B cell (primary cell): ENCODE measurements at regions not wholly inside any gene's neighbourhood (a gene's known extent, or its start where the extent isn't known, plus 50 kb on each side); places are given as distances from the start of the nearest gene placed in this dataset.

Experiments used
- EZH2 ChIP-seq: IDR thresholded peaks from 2 replicates; pipeline ENCODE4 v1.6.1; 2012; ENCODE audit warnings: borderline replicate concordance, low read depth, mild to moderate bottlenecking, moderate library complexity, low read length; ENCODE audit not compliant: insufficient read depth, poor library complexity, severe bottlenecking
- TF ChIP-seq, protein P1 (sequence below): fragments of 200-600 bp; IDR thresholded peaks from one replicate; pipeline ENCODE4 v1.8.0; 2022; ENCODE audit warnings: antibody characterized with exemption, mild to moderate bottlenecking

DNA sequence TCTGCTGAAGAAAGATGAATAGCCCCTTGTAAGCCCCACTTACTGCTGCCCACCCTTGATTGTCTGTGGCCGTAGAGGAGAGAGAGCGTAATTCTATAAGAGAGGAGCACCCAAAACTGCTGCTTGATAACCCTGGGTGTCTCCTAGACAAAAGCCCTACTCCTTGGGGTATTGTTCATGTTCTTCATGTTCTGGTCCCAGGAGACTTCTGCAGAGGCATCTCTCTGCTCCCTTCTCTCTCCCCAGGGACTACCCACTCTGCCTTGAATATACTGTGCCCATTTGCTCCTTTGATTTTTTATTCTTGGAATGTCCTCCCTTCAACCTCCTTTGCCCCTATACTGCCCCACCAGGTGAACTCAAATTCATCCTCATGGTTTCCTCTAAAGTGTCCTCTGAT is 417.8 kb upstream of the CADM1 start:
- TF ChIP-seq, protein P1, sequence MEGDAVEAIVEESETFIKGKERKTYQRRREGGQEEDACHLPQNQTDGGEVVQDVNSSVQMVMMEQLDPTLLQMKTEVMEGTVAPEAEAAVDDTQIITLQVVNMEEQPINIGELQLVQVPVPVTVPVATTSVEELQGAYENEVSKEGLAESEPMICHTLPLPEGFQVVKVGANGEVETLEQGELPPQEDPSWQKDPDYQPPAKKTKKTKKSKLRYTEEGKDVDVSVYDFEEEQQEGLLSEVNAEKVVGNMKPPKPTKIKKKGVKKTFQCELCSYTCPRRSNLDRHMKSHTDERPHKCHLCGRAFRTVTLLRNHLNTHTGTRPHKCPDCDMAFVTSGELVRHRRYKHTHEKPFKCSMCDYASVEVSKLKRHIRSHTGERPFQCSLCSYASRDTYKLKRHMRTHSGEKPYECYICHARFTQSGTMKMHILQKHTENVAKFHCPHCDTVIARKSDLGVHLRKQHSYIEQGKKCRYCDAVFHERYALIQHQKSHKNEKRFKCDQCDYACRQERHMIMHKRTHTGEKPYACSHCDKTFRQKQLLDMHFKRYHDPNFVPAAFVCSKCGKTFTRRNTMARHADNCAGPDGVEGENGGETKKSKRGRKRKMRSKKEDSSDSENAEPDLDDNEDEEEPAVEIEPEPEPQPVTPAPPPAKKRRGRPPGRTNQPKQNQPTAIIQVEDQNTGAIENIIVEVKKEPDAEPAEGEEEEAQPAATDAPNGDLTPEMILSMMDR: no peak
- TF ChIP-seq EZH2: no peak
